ENCODE measurements at regions not wholly inside any gene's neighbourhood (a gene's known extent, or its start where the extent isn't known, plus 50 kb on each side); places are given as distances from the start of the nearest gene placed in this dataset.

- TF ChIP-seq CTCF (conservative IDR thresholded peaks at IDR 0.05; ENCODE audit: low read length) (no peak), EZH2phosphoT487 (IDR thresholded peaks at IDR 0.05; ENCODE audit: borderline replicate concordance) (no peak)
Measured at GRCh38 chr3:20589275-20589674, 403.3 kb upstream of the SGO1 start.

Data from Loucy (cell line).